NCI-H1694 treated with DMSO at 0.1 percent for 48 hours (cell line): ENCODE measurements at regions not wholly inside any gene's neighbourhood (a gene's known extent, or its start where the extent isn't known, plus 50 kb on each side); places are given as distances from the start of the nearest gene placed in this dataset.

ENCODE experiments used
- DNase-seq: peaks from one replicate; lab custom pipeline; 2025; lab: John Stamatoyannopoulos, UW

DNA sequence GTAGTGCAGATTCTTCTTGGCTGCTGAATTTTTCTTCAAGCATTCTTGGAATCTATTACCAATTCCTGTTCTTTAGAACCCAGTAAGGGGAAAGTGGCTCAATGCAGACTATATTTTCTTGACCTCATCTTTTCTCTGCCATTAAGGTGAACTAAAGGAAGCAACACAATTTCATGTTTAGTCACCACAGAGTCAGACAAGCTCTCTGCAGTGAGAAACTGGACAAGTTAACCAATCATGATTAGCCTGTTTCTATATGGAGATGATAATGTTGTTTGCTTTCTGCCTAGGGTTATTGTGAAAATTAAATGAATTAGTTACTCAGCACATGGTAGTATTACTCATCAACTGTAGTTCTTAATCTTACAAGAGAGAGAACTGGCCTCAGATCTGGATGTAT lies 1075.1 kb downstream of the AGBL1 start:
- DNase-seq: no peak

DNA sequence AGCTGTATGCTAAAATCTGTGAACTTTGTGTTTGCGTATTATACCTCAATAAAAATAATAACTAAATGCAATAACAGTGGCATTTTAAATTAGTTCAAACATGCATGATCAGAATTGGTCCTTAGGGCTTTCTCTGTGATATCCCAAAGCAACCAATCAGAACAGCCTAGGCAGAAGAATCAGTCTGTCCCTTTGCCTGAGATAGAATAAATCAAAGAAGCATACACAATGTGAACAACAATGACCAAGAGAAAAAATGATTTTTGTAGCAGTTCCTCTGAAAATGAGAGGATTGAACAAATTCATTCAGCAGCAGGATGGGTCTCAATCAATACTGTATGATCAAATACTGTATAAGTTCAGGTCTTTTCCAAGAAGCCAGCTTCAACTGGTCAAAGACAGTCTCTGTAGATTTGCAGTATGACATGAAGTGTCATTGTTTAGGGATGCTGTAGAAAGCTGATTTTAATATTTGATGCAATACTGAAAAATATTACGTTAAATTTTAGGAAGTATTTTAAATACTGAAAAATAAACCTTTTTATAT lies 1071.6 kb downstream of the AGBL1 start:
- no peak for DNase-seq

DNA sequence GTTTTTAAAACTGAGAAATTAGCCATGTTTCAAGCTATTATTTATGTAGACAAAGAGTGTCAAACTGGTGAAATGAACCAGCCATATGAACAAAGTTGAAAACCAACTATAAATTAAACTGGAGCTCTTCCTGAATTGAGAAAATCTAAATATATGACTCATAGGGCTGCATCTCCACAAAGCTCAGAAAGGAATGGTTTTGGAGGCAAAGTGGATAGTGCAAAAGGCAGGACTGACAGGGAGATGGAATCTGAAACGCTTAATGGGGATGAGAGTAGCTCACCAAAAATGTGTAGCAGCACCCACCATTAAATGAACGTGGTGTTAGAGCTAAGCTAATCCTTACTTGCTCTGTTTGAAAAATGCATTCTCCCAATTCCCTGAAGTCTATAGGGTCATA lies 1066.0 kb downstream of the AGBL1 start:
- no peak for DNase-seq

DNA sequence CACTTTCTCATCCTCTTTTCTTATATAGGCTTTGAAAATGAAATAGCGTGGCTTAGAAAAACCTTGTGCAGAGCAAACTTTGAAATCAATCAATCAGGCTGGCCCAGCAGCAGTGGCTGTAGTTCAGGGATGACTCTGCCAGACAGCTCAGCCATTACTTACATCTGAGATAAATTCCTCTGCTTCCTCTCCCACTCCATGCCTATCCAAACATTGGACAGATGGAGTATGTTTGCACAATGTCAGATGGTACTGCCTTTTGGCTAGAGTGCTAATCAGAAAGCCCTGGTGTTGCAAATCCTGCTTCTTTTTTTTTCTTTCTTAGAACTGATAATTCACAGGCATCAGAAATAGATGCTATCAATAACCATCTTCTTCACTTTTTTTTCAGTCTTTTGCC lies 1065.1 kb downstream of the AGBL1 start:
- peak; percentile 80 for DNase-seq

DNA sequence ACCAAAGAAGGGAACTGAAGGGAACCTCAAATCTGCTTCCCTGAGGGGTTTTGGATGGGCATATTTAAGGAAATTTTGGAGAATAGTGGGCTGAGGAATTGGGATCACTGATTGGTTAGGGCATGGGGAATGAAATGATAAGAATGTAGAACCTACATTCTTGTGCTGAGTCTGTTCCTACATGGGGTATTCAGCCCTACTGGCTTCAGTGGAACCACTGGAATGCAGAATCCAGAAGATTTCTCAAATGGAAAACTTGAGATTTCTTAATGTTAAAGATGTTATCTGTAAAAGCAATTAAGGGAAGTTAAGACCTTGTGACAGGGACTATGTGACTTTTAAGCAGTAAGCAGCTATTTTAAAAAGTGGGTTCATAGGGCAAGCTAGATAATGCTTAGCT lies 1062.4 kb downstream of the AGBL1 start:
- no peak for DNase-seq

DNA sequence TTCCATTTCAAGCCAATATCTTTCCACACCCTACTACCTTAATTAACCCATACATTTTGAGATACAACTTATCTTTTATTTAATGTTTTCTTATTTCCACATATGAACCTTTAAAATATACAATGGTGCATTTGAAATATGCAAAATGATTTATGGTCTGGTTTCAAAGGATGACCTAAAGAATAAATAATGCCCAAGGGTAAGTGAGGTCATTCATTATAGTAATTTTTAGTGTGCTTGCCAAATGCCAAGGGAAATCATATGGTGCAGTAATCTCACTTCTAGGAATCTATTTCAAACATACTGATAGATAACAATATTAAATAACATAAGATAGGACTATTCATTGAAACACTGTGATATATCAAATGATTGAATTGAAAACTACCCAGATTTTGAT lies 1055.4 kb downstream of the AGBL1 start:
- no peak for DNase-seq

DNA sequence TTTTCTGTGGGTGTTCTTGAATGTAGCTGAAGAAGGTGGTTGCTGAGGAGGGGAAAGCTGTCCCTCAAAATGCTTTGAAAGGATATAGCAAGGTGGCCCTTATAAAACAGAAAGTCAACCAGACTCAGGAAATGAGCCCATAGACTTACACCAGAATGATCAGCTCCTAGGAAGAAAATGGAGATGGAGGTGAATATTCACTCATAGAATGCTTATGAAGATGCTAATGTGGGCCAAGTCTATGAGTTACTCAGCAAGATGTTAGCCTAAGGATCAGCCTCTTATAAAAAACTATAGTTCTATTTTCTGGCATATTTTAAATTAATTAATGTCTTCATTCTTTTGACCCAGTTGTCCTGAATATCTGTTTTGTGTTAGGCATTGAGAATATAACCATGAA lies 1054.0 kb downstream of the AGBL1 start:
- DNase-seq: no peak

DNA sequence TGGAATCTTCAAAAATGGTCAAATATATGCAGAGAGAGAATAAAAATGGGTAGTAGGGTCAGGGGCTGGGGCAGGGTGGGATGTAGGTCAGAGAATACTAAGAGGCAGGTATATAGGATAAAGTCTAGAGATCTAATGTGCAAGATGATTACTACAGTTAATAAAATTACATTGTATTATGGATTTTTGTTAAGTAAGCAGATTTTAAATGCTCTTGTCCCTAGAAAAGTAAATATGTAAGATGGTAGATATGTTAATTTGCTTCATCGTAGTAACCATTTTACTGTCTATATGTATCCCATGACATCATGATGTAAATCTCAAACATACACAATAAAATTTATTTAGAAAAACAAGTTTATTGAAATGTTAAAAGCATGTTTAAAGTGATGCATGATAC lies 1051.4 kb downstream of the AGBL1 start:
- no peak for DNase-seq

DNA sequence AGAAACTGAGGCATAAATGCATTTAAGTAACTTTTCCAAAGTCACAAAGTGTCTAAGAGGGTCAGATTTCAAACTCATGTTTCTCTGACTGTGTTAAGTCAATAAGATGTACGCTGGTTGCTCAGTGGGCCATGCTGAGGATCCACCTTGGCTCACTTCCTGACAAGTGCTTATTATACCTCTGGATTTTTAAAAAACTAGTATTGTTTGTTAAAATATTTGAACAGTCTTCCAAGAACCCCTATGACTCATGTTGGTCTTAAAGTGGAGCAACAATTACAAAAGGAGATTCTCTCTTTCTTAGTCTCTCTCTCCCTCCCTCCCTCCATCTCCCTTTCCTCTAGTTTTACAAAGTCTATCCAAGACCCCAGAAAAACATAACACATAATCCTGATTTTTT lies 1050.2 kb downstream of the AGBL1 start:
- DNase-seq: no peak

DNA sequence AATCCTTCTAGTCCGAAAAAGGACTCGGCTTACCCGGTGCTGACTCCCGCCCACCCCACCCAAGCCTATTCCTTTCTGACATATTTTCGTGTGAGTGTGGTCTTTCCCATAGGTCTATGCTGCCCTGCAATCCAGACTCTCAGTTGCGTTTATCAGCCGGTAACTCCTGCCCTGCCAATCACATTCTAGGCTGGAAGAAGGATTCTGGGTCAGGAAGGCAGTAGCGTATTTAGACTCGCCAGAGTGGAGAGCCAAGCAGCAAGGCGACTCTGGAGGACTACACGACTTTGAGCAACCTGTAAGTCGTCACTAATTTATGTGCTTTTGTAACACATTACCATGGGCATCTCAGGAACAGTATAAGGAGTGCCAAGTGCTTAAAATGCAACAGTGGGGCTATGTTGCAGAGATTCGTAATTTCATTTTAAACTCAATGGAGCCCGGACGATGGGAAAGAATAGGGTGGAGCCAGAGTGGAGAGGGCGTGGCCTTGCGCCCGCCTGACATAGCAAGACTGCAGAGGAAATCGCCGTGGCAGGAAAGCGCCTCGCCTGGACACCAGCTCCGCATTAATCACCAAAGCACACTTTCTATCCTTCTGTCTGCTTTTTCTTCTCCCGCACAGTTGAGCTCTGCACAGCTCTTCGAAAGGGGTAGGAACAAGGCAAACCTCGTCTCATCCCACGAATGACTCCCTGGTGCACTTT lies 1044.2 kb downstream of the AGBL1 start:
- no peak for DNase-seq

DNA sequence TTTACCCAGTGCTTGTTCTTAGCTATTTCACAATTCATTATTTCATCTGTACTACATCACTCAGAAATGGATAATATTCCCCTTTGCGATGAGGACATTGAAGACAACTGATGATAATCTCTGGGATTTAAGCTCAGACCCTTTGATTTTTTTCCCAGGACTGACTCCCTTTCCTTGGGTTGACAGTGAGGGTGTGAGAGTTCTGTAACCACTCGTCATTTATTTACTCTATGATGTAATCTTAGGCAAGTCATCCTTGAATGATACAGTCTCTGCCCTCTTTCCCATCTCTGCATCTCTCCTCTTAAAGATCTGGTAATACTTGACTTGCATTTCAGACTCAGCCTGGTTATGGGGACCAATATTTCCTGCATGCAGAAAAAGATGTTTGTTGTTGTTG lies 1041.7 kb downstream of the AGBL1 start:
- no peak for DNase-seq

DNA sequence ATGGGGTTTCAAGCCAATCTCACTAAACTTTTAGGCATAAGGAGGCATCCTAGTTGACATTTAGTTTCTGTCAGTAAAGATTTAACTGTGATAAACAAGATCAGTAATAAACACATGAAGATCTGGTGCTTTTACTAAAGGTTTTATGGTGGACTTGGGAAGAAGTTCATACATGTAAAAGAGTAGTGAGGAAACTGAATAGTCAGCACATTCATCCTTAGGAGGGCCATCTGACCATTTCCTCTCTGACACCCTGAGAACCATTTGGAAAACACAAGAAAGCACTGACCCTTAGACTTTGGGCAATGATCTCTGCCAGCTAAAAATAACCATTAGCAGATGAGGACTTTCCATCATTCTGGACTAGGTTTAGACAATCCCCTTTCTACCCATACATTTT lies 1040.9 kb downstream of the AGBL1 start:
- DNase-seq: no peak

DNA sequence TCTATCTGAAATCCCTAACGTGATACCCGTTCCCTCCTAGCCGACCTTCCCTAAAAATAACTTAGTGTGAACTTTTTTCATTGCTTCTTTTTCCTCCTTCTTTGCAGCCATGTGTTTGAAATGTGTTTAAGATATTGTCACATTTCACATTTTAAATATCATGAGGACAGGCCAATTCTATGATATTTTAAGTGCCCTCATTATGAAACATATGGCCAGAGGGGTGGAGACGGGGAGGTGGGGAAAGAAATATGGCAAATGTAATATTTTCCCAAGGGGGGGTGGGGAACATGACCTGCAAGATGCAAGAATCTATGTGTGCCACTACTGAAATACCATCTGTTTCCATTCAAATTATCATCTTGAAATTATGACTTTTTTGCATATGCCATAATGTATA lies 1039.2 kb downstream of the AGBL1 start:
- peak; percentile 42 for DNase-seq

DNA sequence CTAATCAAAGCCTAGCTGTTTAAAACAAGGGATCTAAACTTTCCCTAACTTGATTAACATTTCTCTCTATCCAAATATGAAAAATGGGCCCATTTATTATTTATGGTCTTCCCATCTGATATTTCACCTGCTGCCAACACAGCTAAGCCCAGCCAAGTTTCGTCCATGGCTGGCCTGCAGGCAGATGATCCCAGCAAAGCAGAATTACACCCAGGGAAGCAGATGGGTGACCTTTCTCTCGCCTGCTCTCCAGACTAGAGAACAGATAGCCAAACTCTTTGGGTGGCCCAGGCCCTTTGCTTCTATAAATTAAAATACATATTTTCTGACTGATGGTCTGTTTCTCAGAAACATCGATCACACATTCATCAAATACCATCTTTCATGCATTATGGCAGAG lies 1038.8 kb downstream of the AGBL1 start:
- DNase-seq: peak; percentile 33

DNA sequence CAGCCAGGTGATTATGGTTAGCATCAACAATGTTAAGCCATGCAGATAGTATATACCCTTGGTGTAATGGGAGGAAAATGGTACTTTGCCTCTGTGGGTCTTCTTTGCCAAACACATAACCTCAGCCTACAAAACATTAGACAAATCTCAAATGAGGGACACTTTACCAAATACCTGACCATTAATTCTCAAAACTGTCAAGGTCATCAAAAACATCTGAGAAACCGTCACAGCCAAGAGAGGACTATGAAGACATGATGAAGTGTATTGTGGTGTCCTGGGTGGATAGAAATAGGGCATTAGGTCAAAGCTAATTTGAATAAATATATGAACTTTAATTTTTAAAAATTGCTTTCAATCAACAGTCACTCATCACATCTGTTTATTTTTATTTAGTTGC lies 1036.1 kb downstream of the AGBL1 start:
- DNase-seq: no peak

DNA sequence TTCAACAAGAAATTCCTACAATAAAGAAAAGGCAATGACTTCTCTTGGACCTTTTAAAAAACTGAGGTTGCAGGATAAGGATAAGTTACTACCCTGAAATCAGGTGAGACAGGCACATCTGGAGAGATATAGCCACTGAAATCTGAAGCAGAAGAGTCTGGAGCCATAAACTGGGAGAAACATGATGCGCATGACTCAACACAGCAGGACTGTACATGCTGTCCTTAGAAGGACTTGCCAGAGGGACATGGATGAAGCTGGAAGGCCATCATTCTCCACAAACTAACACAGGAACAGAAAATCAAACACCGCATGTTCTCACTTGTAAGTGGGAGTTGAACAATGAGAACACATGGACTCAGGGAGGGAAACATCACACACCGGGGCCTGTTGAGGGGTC lies 1020.2 kb downstream of the AGBL1 start:
- no peak for DNase-seq

DNA sequence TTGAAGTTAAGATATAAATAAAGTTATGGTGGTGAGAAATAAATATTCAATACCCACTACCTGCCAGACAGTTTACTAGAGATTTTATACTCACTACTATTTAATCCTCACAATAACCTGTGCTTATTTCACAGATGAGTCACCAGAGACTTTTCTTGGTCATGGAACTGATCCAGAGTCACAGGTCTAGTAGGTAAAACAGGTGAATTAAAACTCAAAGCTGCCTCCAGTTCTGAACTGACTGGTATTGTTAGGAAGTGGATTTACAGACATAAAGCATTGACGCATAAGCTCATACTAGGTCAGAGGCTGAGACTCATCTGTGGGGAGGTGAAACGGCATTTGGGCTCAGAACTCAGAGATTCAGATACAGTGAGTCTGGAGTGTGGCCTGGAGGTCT lies 1009.9 kb downstream of the AGBL1 start:
- DNase-seq: no peak

DNA sequence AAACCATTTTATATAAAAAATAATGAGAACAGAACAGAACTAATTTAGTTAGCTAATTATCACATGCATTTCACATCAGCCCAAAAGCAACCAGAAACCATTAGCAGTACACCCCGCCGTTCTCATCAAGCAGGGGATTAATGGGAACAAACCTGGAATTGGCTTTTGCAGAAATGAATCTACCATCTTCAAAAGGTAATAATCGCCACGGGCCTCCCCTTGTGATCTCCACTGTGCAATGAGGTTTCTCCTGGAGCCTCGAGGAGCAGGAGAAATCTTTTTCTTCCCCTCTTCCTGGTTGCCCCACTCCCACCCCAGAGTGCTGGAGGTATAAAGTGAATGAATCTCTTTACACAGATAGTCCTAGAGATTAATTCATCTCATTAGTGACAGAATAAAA lies 1003.5 kb downstream of the AGBL1 start:
- DNase-seq: no peak

DNA sequence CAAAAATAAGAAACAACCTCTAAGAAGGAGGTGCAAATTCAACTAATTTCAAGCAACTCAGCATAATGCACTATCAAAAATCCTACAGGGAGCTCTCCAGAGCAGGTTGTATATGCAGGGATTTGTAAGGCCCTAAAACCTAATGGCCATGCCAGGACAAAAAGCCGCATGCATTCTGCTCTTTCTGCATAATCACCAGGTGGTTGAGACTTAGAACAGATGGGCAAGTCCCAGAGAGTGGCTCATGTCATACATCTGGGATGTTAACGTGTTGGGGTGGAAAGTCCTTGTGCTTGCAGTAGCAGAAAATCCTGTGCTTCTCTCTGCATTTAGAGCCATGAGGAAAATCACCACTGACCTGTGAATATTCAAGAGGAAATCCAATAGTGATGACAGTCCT lies 1002.9 kb downstream of the AGBL1 start:
- DNase-seq: peak; percentile 72

DNA sequence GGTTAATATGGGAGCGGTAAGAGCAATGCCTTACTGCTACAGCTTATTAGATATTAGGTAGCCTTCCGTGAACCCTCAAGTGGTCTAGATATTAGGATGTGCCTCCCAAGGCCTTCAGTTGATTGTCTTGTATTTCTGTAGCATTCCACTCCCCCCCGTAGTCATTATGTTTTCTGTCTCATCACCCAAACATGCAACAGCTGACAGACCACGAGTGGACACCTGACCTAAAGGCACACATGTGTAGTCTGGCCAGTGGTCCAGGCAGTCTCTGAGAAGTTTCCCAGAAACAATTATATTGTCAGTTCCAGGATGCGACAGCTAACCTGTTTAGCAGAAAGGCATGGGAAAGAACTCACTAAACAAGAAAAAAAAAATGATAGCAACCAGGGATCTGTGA lies 1000.9 kb downstream of the AGBL1 start:
- DNase-seq: no peak
